Dermis microvascular lymphatic vessel endothelial cell (primary cell): ENCODE measurements at regions not wholly inside any gene's neighbourhood (a gene's known extent, or its start where the extent isn't known, plus 50 kb on each side); places are given as distances from the start of the nearest gene placed in this dataset.

ENCODE experiments used
- DNase-seq, 2 donors: peaks; one replicate each; pipeline versions ENCODE4 v3.0.0 to v3.0.0-alpha.2; 2010; ENCODE audit warnings: low read depth in 2 of 2

DNA sequence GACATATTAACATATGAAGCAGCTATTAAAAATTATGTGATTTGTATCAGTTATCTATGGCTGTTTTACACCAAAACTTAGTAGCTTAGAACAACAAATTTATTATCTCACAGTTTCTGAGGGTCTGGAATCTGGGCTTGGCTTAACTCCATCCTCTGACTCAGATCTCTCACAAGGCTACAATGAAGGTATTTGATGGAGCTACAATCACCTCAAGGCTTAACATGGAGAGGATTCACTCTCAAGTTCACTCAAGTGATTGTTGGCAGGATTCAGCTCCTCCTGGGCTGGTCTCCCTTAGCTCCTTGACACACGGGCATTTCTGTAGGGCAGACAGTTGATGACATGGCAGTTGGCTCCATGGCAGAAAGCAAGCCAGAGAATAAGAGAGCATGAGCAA is 133.0 kb upstream of the SLC14A2 start:
- no peak for DNase-seq

DNA sequence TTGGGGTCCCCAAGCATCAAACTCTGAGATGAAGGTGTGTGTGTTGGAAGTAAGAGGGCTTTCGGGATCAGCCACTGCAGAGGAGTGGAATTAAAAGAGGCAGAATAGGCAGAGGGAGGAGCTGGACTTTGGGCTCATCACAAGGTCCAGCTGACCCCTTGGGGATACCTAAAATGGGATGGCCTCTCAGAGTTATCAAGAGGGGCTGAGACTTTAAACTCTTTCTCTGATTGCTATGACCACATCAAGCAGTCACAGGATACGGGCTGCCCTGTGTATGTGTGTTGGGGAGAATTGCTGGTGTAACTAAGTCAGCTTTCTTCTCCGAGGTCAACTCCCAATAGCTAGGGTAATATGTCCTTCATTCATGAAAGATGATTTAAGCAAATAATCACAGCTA is 127.7 kb upstream of the SLC14A2 start:
- no peak for DNase-seq

DNA sequence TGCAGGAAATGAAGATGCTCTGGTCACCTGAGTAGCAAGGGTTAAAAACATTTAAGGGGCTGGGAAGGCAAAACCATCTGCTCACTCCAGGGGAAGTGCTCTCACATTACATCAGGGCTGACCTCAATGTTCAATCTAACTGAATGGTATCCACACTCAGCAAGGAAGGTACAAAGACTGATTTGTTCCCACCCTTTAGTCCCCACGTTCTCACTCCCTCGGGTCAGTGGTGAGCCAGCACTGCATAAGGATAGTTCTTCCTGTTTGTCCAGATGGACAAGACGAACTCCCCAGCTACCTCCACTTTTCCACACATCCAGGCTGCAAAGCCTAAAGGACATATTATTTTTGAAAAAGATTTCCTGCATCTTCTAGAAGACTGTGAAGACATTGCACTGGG is 126.6 kb upstream of the SLC14A2 start:
- DNase-seq, result no peak

DNA sequence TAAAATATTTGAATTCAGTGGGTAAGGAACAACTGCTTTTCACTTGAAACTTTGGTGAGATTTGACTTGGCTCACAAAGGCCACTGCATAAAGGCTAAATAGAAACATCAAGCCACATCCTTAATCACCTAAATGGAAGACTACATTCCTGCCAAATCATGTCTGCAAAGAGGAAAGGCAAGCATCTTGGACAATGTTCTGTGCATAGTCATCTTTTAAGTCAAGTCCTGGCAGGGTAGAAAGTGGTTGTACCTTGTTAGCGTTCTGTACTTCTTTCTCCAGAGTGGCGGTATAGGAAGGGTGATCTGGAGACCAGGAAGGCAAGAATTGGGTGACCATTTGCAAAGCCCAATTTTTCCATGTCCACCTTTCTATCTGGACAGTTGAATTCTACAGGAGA is 121.4 kb upstream of the SLC14A2 start:
- no peak for DNase-seq

DNA sequence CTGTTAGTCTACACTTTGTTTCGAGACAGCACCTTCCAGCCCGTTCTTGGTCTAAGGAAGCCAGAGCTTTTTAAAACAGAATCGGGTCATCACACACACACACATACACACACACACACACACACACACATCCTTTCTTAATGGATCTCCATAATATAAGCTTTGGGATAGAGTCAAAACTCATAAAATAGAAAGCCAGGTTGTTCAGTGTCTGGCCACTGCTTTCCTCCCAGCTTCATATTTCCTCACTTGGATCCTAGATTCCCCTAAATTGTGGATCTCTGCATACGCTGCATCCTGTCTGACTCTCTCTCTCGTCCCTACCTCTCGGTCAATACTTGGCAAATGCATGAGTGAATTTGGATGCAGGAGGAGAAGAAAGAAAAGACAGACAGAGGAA is 120.5 kb upstream of the SLC14A2 start:
- DNase-seq, result no peak

DNA sequence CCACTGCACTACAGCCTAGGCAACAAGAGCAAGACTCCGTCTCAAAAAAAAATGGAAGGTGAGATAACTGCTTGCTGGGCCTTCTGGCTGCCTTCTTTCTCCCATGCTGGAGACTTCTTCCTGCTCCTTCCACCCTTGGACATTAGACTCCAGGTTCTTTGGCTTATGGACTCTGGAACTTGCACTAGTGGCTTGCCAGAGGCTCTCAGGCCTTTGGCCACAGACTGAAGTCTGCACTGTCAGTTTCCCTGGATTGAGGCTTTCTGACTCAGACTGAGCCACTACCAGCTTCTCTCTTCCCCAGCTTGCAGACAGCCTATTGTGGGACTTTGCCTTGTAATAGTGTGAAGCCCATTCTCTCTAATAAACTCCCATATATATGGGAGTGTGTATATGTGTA is 118.5 kb upstream of the SLC14A2 start:
- no peak for DNase-seq

DNA sequence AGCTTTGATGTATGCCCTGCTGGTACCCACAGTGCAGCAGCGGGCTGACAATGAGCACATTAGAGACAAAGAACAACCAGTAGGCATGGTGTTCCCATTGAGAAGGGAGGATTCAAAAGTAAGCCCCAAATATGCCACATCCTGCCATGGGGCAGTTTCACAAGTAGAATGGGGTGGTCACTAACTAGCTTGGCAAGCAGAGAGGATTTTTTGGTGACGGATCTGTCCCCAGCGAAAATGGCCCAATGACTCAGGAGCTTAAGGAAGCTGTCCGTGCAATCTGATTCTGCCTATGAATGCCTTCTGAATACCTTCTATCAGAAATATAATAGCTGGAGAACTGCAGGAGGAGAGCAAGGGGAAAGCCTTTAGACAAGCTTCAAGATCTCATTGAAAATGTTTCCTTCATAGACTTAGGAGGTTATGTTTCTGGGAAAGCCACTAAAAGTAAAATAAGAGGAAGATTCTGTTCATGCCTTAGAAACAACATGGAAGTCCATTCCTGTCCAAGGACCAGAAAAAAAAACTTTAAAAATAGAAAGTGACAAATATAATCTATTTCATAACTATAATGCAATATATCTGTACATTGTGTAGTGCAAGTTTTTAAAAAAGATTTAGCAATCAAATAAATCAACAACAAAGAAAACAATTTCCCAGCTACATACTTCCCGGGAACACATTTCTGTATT is 117.5 kb upstream of the SLC14A2 start:
- DNase-seq, result no peak

DNA sequence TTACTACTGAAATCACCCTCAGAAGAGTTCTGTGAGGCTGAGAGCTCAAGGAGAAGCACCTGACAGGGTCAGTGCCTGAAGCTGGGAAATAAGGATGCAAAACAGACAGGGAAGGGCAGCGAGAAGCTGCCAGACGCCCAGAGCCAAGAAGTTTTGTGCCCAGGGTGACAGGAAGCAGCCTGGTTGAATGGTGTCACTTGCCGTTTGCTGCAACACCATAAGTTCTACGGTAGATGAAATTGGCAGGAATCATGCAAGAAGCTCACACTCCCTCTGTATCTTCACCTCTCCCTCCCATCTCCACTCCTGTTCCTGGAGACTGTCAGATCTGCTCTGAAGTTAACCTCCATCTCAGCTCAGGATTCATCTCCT is 117.0 kb upstream of the SLC14A2 start:
- no peak for DNase-seq

DNA sequence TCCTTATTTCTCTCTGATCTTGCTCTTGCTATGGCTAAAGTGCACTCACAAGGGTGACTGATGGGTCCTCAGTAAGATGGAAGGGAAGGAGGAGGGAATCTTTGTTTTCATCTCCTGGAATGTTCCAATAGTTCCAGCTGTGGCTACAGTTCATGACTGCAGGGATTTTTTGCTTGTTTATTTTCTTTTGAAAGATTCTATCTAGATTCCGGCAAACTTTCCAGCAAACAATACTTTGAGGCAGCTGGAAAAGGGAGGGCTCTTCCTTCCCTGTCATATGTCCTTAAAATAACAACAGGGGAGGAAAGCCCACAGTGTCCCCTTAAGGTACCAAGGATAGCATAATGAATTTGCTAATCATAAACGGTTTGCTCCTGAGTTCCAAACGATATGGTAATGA is 111.3 kb upstream of the SLC14A2 start:
- no peak for DNase-seq

DNA sequence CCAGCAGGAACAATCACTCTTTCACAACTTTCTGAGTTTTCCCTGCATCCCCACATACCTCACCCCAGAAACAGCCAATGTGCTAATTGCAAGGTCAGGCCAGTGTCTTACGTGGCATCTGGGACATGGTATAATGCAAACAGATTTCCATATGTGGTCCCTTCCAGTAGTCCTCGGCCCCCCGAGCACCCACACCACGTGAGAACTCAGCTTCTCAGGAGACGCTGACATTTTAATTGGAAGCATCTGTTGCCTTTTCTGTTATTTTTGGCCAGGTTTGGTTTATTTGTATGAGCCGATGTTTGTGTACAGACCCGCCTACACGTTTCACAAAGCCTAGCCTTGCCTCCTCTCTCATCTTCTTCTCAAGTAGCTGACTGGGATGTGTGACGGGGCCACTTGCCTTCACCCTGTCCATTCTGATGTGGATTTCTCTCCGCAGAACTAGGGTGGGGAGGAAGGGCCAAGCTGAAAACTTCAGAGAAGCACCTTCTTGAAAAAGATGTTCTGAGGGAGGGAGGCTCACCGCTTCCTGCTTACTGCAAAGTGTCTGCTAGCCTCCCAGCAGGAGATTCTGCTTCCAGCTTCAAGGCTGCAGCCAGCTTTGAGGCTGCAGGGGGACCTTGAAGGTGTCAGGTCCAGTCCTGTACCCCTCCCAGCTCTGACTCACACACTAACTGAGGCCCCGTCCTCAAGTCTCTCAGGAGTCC is 109.6 kb upstream of the SLC14A2 start:
- no peak for DNase-seq

DNA sequence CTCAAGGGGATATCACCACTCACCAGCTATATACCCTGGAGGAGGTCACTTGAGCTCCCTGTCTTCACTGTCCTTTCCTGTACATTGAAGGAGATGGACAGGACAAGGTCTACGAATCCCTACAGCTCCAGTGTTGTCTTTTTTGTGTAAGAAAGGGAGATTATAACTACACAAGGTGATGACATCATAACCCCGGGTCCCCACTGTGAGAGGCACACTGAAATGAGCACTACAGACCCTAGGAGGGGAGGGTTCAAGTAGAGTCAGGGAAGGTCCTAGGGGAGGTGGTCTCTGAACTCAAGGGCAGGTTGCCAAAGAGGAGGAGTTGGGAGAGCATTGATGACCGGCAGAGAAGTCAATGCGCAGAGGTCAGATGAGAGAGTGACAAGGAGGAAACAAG is 108.3 kb upstream of the SLC14A2 start:
- no peak for DNase-seq

DNA sequence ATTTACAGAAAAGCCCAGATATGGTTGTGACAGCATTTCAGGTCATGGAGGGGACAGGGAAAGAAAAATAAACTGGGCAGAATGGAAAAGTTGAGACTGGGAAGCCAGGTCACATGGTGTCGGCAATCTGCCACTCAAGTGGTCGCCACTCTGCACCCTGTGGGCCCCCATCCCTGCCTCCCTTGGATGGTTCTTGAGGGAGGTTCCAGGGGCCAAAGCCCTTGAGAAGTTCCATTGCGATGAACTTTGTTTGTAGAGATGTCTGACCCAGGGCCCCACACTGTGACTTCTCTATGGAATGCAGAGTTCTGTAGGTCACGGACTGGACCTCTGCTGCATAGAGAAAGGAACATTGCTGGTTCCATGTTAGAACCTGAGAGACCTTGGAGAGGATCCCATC is 105.7 kb upstream of the SLC14A2 start:
- no peak for DNase-seq

DNA sequence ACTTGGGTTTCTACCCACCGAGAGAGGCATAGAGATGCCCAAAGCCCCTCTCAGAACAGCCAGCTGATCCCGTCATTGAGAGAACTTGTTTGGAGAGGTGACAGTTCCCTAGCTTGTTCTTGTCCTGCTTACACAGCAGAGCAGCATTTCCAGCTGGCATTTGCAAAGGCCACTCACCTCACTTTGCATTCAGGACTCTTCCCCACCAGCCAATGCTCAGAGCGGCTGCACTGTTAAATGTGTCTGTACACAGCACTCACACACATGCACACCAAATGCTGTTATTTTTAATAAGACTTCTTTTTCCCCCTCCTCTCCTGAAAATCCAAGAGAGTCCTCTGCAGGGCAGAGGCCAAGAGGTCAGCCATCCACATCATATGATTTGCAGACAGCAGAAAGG is 104.6 kb upstream of the SLC14A2 start:
- DNase-seq, result no peak

DNA sequence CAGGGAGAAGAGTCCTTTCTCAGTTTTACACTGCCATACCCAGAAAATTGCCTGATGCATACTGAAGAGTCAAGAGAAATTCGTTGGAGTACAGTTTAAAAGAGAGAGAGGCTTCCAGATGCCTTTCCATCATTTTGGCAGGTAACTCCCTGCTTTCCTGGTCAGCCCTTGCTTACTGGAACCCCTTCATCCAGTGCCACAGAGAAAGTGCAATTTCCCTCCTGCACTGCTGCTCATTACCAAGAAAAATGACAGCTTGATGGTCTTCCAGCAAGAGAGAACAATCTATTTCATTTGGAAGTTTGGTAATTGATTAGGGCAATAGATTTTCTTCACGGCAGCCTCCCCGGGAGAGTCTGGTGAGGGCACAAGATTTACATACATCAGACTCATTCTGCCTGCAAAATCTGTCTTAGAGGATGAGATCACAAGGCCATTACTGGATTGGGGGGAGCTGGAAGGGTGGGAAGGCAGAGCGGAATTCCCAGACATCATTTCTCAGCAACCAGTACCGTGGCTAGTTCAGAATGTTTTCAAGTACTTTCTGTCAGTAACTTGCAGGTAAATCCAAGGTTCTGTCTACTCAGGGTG is 102.8 kb upstream of the SLC14A2 start:
- DNase-seq, result no peak

DNA sequence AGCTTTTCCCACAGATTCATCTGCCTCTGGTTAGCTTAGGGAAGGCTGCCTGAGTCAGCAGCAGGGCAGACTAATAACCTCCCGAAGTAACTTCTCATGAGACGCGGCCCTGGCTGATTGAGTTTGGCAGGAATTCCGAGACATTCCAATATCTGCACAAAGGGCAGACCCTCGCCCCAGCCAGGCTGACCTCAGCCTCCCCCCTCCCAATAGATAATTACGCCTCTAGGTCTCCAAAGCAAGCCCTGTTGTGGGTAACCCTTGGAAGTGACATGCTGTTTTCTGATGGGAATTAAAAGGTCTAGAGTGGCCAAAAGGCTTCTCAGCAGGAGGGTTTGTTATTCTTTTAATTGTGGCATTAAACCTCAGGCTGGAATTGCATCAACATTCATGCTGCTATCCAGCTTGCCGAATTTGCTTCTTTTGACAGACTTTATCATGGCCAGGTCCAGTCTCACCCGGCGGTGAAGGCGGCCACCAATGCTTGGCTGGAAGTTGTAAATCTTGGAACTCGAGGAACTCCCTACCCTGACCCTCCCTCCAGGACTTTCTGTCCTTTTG is 98.0 kb upstream of the SLC14A2 start:
- DNase-seq, result no peak

DNA sequence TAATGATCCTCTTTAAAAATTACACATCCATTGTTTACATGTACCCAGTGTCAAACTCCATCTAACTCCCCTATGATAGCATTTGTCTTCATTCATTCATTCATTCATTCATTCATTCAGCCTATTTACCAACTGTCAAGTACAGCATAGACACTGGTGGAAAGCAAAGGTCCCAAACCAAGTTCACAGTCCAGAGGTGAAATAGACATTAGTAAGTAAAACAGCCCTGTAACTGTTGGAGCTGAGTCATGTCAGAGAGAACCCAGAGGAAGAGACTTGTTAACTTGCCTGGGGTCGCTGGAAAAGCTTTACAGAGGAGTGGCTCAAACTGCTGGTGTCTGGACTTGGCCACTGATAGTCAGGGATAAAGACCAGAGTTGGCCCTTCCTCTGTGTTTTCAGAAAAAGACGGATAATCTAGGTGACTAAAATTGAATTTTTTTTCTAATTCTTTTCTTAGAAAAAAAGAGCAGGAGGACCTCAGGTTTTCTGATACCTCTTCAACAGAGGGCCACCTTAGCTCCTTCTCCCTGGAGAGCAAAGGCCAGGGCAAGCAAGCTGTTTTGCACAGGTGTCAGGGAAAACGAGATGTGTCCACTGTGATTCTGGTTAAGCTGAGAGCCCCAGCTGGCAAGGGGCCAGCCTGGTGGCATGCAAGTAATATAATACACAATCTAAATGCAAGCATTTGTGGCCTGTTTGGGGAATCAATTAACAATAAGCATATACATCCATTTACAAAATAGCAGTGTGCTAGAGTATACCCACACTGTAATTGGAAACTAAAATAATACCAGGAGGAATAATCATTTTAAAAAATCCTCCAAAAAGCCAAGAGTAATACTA is 96.7 kb upstream of the SLC14A2 start:
- no peak for DNase-seq

DNA sequence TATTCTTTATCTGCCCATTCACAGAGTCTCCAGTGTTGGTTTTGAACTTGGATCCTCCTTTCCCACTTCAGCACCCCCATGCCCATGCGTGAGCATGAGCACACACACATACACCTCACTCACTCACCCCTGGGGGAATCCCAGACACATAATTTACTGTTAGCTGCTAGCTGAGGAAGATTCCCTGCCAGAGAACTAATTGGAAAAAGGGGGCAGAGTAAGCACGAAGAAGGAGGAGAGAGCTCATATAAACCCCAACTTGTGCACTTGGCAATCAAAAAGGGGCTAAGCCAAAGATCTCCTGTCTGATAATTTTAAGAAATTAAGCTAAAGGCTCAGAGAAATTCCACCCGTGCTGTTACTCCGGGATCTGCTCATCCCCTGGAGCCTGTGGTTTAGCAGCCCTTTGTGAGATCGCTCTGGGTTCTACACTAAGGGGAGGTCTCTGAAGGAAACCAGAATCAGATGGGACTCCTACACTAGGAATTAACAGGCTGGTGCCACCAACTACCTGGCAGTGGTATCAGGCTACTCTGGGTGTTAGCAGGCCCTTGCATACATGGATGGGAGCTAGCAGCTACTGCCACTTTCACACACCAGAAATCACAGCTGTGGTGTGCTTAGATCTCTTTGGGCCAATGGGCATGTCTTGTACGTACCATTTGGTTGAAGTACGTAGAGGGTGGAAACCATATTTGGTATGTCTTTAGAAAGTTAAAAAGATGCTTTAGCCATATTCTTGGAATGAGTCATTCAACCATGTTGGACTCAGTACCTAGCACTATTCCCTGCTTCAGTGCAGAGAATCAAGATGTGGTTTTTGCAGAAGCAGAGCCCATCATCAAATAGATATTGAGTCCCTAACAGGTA is 95.6 kb upstream of the SLC14A2 start:
- no peak for DNase-seq

DNA sequence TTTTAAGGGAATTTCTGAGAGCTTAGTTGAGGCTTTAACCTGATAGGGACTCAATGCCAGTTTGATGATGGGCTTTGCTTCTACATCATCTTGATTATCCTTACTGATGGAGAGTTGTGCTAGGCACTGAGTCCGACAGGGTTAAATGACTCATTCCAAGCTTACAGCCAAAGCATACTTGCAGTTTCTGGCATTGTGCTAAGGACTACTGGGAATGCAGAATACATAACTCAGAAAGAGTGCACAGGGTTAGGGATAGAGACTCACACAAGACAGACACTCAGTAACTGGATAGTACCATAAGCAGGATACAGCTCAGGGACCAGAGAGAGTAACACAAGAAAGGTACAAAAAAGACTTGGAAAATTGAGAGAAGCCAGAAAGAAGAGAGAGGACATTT is 94.1 kb upstream of the SLC14A2 start:
- no peak for DNase-seq

DNA sequence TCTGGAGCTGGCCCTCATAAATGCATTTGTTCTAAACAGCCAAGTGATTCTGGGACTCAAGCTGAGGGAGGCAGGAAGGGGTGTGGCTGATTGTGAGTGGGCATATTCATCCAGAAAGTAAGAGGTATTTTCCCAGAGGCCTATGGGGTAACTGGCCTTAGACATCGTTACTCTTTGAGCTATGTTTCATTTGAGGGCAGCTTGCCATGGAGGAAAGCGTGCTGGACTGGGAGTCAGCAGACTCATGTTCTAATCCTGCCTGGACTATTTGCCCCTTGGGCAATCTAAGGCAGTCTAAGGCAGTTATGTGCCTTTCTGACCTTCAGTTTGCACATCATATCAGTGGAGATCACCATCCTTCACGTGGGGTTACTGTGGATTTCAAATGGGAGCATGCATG is 93.5 kb upstream of the SLC14A2 start:
- no peak for DNase-seq

DNA sequence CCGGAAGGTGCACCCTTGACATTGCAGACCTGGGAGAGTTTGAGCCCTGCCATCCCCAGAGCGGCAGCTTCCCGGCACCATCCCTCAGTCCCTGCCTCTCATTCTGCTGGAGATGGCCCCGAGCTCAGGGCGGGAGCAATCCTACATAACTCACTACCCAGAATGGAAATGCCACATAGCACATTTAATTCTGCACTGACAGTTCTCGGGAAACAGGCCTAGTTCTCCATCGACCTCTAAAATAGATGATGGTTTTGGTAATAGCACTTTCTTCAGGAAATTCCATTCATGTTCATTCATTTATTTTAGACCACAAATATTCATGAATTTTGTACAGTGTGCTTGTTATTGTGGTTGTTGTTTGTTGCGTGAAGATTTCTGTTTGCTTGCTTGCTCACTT is 92.9 kb upstream of the SLC14A2 start:
- DNase-seq, result no peak

DNA sequence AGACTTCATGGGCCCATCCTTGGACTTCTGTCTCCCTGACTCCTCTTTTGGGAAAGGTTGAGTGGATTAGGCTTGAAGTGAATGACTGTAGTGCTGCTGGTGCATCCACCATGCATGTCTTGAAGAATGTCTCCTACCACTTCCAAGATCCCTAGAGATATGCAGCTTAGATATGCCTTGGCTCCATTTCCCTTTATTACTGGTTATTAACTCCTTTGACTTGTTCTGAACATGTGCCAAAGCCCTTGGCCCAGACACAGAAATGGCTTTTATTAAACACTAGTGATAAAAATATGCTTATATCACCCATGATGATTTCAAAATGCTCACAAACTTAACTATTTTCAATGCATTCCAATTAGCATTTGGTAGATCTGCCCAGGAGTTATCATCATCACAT is 90.0 kb upstream of the SLC14A2 start:
- DNase-seq, result no peak
